SK-N-SH treated with all-trans-retinoic acid at 6 μM for 48 hours (cell line): ENCODE measurements at regions not wholly inside any gene's neighbourhood (a gene's known extent, or its start where the extent isn't known, plus 50 kb on each side); places are given as distances from the start of the nearest gene placed in this dataset.

Experiments
- ATAC-seq: fragments of 200-7000 bp; cut with Tn5 transposase; 3 replicates; pipeline ENCODE4 v1.9.1; 2020; ENCODE audit warnings: mild to moderate bottlenecking, moderate library complexity
- ARNTL ChIP-seq: fragments of 450-650 bp; formaldehyde crosslinking; IDR thresholded peaks from 2 replicates; pipeline ENCODE4 v1.5.0; 2020; ENCODE audit warnings: low read depth, mild to moderate bottlenecking, moderate library complexity, borderline replicate concordance
- BACH2 ChIP-seq: fragments of 250-450 bp; sonication (Bioruptor Pico); IDR thresholded peaks from 2 replicates; pipeline ENCODE4 v1.9.0; 2021; ENCODE audit warnings: mild to moderate bottlenecking, borderline replicate concordance
- CREB5 ChIP-seq: fragments of 250-450 bp; sonication (Bioruptor Pico); IDR thresholded peaks from 2 replicates; pipeline ENCODE4 v1.5.1; 2020; ENCODE audit warnings: low read depth, mild to moderate bottlenecking, moderate library complexity
- CSDC2 ChIP-seq: fragments of 250-450 bp; sonication (Bioruptor Pico); IDR thresholded peaks from 2 replicates; pipeline ENCODE4 v1.5.0; 2020; ENCODE audit warnings: mild to moderate bottlenecking, moderate library complexity
- CSRNP3 ChIP-seq: fragments of 250-450 bp; sonication (Bioruptor Pico); IDR thresholded peaks from 2 replicates; pipeline ENCODE4 v1.5.1; 2021; ENCODE audit warnings: mild to moderate bottlenecking, moderate library complexity
- ESRRG ChIP-seq: fragments of 250-450 bp; sonication (Bioruptor Pico); IDR thresholded peaks from 2 replicates; pipeline ENCODE4 v1.6.1; 2021; ENCODE audit warnings: mild to moderate bottlenecking
- GLIS3 ChIP-seq: fragments of 250-450 bp; sonication (Bioruptor Pico); IDR thresholded peaks from 2 replicates; pipeline ENCODE4 v1.5.0; 2020; ENCODE audit warnings: mild to moderate bottlenecking, moderate library complexity
- ISL1 ChIP-seq: fragments of 250-450 bp; sonication (Bioruptor Pico); IDR thresholded peaks from 2 replicates; pipeline ENCODE4 v2.1.2; 2022; ENCODE audit warnings: mild to moderate bottlenecking, moderate library complexity
- OSR1 ChIP-seq: fragments of 250-450 bp; sonication (Bioruptor Pico); IDR thresholded peaks from 2 replicates; pipeline ENCODE4 v1.8.0; 2022; ENCODE audit warnings: moderate library complexity, mild to moderate bottlenecking, inconsistent platforms
- PATZ1 ChIP-seq: fragments of 250-450 bp; sonication (Bioruptor Pico); IDR thresholded peaks from 2 replicates; pipeline ENCODE4 v1.8.0; 2020; ENCODE audit warnings: mild to moderate bottlenecking, moderate library complexity, borderline replicate concordance
- POU6F1 ChIP-seq: fragments of 250-450 bp; sonication (Bioruptor Pico); IDR thresholded peaks from 2 replicates; pipeline ENCODE4 v1.8.0; 2021; ENCODE audit warnings: low read depth, mild to moderate bottlenecking, moderate library complexity, borderline replicate concordance
- PPARA ChIP-seq: fragments of 250-450 bp; sonication (Bioruptor Pico); IDR thresholded peaks from 2 replicates; pipeline ENCODE4 v1.5.0; 2020; ENCODE audit warnings: mild to moderate bottlenecking, borderline replicate concordance
- RARB ChIP-seq: fragments of 250-450 bp; sonication (Bioruptor Pico); IDR thresholded peaks from 2 replicates; pipeline ENCODE4 v1.8.0; 2021; ENCODE audit warnings: mild to moderate bottlenecking, moderate library complexity
- SNAI2 ChIP-seq: fragments of 250-450 bp; sonication (Bioruptor Pico); IDR thresholded peaks from 2 replicates; pipeline ENCODE4 v1.5.0; 2020; ENCODE audit warnings: mild to moderate bottlenecking, moderate library complexity
- TCF4 ChIP-seq: fragments of 250-450 bp; sonication (Bioruptor Pico); IDR thresholded peaks from 2 replicates; pipeline ENCODE4 v1.8.0; 2021; ENCODE audit warnings: mild to moderate bottlenecking, moderate library complexity, borderline replicate concordance
- ZC3H10 ChIP-seq: fragments of 250-450 bp; sonication (Bioruptor Pico); IDR thresholded peaks from 2 replicates; pipeline ENCODE4 v1.5.1; 2021; ENCODE audit warnings: mild to moderate bottlenecking, moderate library complexity
- ZFP3 ChIP-seq: fragments of 250-450 bp; sonication (Bioruptor Pico); IDR thresholded peaks from 2 replicates; pipeline ENCODE4 v1.5.0; 2020; ENCODE audit warnings: mild to moderate bottlenecking, moderate library complexity
- ZNF565 ChIP-seq: fragments of 450-650 bp; formaldehyde crosslinking; conservative IDR thresholded peaks from 2 replicates; pipeline ENCODE4 v1.5.0; 2020; ENCODE audit warnings: low read depth, mild to moderate bottlenecking, moderate library complexity
- ZNF70 ChIP-seq: fragments of 450-650 bp; formaldehyde crosslinking; IDR thresholded peaks from 2 replicates; pipeline ENCODE4 v1.5.0; 2020; ENCODE audit warnings: mild to moderate bottlenecking, moderate library complexity
- ZNF8 ChIP-seq: fragments of 450-650 bp; formaldehyde crosslinking; IDR thresholded peaks from 2 replicates; pipeline ENCODE4 v1.5.0; 2020; ENCODE audit warnings: mild to moderate bottlenecking, moderate library complexity
- TF ChIP-seq, protein P1 (sequence below): fragments of 250-450 bp; sonication (Bioruptor Pico); IDR thresholded peaks from 2 replicates; pipeline ENCODE4 v1.5.0; 2020; ENCODE audit warnings: mild to moderate bottlenecking, moderate library complexity

DNA sequence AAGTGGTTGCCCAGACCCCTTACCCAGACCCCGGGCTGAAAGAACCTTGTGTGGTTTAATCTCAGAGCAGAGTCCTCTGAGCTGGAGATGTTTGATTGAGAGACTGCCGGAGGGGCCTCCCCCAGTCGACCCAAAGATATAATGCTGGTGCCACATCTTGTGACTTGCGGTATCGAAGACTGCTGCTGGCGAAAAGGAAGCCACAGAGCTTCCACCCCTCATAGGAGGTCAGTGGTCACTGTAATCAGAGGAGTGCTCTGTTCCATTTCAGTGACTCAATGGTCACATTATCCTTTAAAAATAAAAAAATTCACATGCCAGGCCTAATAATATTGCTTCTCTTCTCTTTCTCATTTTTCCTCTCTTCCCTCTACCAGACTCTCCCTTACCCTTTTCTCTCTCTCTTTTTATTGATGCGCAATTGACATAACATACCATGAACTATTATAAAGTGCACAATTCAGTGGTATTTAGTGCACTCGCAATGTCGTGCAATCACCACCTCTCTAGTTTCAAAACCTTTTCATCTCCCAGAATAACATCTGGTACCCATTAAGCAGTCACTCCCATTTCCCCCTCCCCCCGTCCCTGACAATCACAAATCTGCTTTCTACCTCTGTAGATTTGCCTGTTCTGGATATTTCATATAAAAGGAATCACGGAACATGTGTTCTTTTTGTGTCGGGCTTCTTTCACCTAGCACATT is 52.6 kb upstream of the LYST start:
- no peak for ATAC-seq
- TF ChIP-seq ZC3H10 (CRISPR knock-in tag) (no peak), BACH2 (no peak), PPARA (CRISPR knock-in tag) (no peak), ZNF8 (CRISPR knock-in tag) (no peak), CSDC2 (CRISPR knock-in tag) (no peak), SNAI2 (no peak), ESRRG (CRISPR knock-in tag) (no peak), CSRNP3 (CRISPR knock-in tag) (no peak), RARB (CRISPR knock-in tag) (no peak), ZNF565 (CRISPR knock-in tag) (no peak), PATZ1 (no peak), ZFP3 (CRISPR knock-in tag) (no peak), ISL1 (no peak), GLIS3 (CRISPR knock-in tag) (no peak), POU6F1 (CRISPR knock-in tag) (no peak), OSR1 (no peak), TCF4 (CRISPR knock-in tag) (no peak; the same call in 1 of the 2 replicates), ZNF70 (CRISPR knock-in tag) (no peak)
- TF ChIP-seq, protein P1, sequence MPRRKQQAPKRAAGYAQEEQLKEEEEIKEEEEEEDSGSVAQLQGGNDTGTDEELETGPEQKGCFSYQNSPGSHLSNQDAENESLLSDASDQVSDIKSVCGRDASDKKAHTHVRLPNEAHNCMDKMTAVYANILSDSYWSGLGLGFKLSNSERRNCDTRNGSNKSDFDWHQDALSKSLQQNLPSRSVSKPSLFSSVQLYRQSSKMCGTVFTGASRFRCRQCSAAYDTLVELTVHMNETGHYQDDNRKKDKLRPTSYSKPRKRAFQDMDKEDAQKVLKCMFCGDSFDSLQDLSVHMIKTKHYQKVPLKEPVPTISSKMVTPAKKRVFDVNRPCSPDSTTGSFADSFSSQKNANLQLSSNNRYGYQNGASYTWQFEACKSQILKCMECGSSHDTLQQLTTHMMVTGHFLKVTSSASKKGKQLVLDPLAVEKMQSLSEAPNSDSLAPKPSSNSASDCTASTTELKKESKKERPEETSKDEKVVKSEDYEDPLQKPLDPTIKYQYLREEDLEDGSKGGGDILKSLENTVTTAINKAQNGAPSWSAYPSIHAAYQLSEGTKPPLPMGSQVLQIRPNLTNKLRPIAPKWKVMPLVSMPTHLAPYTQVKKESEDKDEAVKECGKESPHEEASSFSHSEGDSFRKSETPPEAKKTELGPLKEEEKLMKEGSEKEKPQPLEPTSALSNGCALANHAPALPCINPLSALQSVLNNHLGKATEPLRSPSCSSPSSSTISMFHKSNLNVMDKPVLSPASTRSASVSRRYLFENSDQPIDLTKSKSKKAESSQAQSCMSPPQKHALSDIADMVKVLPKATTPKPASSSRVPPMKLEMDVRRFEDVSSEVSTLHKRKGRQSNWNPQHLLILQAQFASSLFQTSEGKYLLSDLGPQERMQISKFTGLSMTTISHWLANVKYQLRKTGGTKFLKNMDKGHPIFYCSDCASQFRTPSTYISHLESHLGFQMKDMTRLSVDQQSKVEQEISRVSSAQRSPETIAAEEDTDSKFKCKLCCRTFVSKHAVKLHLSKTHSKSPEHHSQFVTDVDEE (CRISPR knock-in tag), result no peak

- TF ChIP-seq POU6F1 (CRISPR knock-in tag) (no peak), ZNF70 (CRISPR knock-in tag) (no peak), ARNTL (no peak), CREB5 (no peak), ZFP3 (CRISPR knock-in tag) (no peak), SNAI2 (no peak), TCF4 (CRISPR knock-in tag) (no peak), OSR1 (no peak), BACH2 (no peak), ZNF565 (CRISPR knock-in tag) (no peak), CSDC2 (CRISPR knock-in tag) (no peak), GLIS3 (CRISPR knock-in tag) (no peak)
- peak; percentile 1; the same call in 1 of the 3 replicates for ATAC-seq
These were observed 51.8 kb upstream of the LYST start for GRCh38 chr1:235918465-235918864.
